HG03103 (cell line): ENCODE measurements at regions not wholly inside any gene's neighbourhood (a gene's known extent, or its start where the extent isn't known, plus 50 kb on each side); places are given as distances from the start of the nearest gene placed in this dataset.

Source experiments
- ATAC-seq: cut with Tn5 transposase; IDR thresholded peaks from one replicate; pipeline ENCODE4 v1.9.1; 2021; ENCODE audit warnings: low read depth; ENCODE audit not compliant: unreplicated experiment

- no peak for ATAC-seq
These were observed 283.2 kb downstream of the ARL4A start for GRCh38 chr7:12970626-12971025.

- no peak for ATAC-seq
These were observed 287.2 kb downstream of the ARL4A start for GRCh38 chr7:12974451-12975166.

- ATAC-seq: no peak
These were observed 288.0 kb downstream of the ARL4A start for GRCh38 chr7:12975412-12975811.

- ATAC-seq: no peak
These were observed 291.7 kb downstream of the ARL4A start for GRCh38 chr7:12979181-12979580.

- ATAC-seq: no peak
These were observed 294.7 kb downstream of the ARL4A start for GRCh38 chr7:12982178-12982577.

GRCh38 chr7:12984117-12984516 is 296.7 kb downstream of the ARL4A start:
- no peak for ATAC-seq

GRCh38 chr7:12985228-12985627 is 297.8 kb downstream of the ARL4A start:
- no peak for ATAC-seq

GRCh38 chr7:12985752-12986151 is 298.3 kb downstream of the ARL4A start:
- no peak for ATAC-seq

GRCh38 chr7:12987238-12987637 is 299.8 kb downstream of the ARL4A start:
- no peak for ATAC-seq

- ATAC-seq: no peak
These were observed 303.0 kb downstream of the ARL4A start for GRCh38 chr7:12990440-12990839.

GRCh38 chr7:12993025-12993424 is 305.6 kb downstream of the ARL4A start:
- ATAC-seq: no peak

GRCh38 chr7:12995912-12996469 is 308.6 kb downstream of the ARL4A start:
- ATAC-seq: no peak

GRCh38 chr7:13007331-13007730 is 319.9 kb downstream of the ARL4A start:
- ATAC-seq: no peak

GRCh38 chr7:13009517-13009916 is 322.1 kb downstream of the ARL4A start:
- no peak for ATAC-seq

GRCh38 chr7:13014011-13014410 is 326.6 kb downstream of the ARL4A start:
- ATAC-seq: no peak

- no peak for ATAC-seq
These were observed 328.7 kb downstream of the ARL4A start for GRCh38 chr7:13016036-13016581.

- no peak for ATAC-seq
These were observed 329.3 kb downstream of the ARL4A start for GRCh38 chr7:13016592-13017332.

- no peak for ATAC-seq
These were observed 330.0 kb downstream of the ARL4A start for GRCh38 chr7:13017333-13017857.

GRCh38 chr7:13017881-13018280 is 330.4 kb downstream of the ARL4A start:
- no peak for ATAC-seq

GRCh38 chr7:13021566-13022300 is 334.3 kb downstream of the ARL4A start:
- no peak for ATAC-seq
